GM18499 (cell line): ENCODE measurements at regions not wholly inside any gene's neighbourhood (a gene's known extent, or its start where the extent isn't known, plus 50 kb on each side); places are given as distances from the start of the nearest gene placed in this dataset.

Source experiments
- ATAC-seq: cut with Tn5 transposase; IDR thresholded peaks from one replicate; pipeline ENCODE4 v1.9.1; 2021; ENCODE audit warnings: moderate number of reproducible peaks; ENCODE audit not compliant: insufficient read depth, unreplicated experiment

DNA sequence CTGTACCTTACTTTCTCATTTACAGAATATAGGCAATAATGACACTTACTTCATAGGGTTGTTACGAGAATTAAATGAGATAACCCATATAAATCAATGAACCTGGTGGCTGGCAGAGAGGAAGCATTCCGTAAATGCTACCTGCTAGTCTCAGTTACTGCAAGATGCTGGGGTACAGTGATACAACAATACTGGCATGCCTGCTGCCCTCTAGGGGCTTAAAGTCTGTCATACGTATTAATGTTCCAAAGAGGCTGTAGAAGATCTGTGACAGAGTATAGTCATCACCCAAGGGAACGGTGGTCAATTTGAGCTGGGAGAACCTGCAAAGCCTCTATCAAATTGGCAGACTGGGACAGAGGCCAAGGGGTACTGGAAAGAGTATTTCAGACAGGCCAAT is 421.5 kb downstream of the GPAM start:
- no peak for ATAC-seq

DNA sequence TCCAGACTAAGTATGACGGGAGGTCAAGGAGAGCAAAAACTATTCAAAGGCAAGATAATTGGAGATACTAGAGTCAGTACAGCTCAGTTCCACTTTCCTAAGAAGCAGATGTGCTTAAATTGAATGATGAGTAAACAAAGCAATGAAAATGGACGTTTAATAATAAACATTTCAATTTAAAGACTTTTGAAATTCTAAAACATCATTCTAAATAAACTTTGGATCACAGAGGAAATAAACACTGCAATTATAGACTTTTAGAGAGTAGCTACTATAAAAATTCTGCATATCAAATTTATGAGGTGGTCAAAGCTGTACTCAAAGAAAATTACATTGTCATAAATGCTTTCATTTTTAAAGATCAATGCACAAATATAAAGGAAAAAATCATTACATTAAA is 418.3 kb downstream of the GPAM start:
- no peak for ATAC-seq

DNA sequence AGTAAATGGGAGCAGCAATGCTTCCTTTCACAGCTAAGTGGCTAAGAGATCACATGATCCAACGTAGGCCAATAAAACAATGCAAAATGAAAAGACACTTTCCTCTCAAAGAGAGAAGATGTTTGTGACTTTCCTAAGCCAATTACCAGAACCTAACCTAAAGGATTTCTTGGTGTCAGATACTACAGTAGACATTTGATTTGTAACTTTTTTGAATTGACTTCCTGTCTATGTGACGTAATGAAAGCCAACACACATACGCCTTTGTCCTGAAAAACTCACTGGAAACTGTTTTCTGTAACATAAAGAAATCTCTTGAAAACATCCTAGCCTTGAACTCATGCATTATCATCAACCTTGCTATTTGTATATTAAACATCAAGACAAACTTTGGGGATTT is 417.1 kb downstream of the GPAM start:
- no peak for ATAC-seq

DNA sequence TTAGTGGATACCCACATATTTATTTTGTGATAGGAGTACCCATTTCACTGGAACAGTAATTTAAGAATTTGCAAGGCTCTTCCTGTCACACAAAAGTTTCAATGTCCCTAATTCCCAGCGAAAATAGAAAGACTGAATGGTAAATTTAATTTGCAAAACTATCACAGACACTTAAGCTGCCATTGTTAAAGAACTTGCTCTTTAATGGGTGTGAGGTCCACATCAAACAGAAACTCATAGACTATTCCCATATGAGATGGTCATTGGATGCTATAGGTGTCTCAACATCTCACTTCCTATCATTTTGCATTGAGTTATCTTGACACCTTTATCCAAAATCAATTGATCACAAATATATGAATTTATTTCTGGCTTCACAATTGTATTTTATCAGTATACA is 415.9 kb downstream of the GPAM start:
- ATAC-seq: no peak

DNA sequence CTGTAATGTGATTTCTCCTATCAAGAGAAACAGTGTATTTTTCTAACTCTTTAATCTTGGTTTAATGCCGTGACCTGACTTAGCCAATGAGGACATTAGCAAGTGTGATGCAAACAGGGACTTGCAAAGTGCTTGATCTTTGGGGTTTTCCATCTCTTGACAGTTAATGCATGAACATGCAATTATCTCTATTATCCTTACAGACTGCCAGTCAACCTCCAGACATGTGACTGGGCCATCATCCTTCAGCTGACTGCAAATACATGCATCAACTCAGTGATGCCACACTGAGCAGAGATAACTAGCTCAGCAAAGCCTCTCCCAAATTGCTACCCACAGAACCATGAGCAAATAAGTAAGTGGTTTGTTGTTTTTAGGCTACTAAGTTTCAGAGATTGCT is 409.6 kb downstream of the GPAM start:
- no peak for ATAC-seq

DNA sequence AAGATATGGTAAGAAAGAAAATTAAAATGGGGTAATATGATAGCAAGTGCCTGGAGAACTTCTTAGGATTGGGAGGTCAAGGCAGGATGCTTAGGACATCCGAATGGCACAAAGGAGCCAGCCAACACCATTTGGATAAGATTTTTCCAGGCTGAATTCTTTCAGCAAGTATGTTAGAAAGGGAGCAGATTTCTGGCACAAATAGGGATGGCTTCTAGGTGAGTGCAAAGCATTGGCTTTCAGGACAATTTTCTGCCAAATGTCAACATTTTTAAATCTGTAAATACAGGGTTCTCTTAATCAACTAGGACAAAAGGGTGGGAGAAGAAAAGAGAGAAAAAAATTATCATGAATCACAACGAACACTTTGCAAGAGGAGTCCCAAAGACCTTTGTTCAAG is 409.1 kb downstream of the GPAM start:
- ATAC-seq: no peak

DNA sequence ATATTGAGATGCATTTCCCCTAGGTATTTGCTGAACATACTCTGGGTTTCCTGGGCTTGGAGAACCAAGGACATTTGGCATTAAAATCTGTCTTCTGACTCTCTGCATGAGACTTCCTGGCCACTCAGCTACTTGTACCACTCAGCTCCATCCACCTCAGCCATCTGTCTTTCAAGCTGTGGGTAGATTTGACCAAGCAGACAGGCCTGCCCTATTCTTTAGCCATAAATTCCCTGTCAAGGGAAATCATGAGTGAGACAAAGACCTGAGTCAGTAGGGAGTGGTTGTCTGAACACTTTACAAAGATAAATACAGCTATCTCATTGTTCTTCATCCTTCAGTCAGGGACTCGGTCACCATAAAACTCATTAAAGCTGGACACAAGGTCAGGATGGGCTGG is 399.1 kb downstream of the GPAM start:
- ATAC-seq: no peak

DNA sequence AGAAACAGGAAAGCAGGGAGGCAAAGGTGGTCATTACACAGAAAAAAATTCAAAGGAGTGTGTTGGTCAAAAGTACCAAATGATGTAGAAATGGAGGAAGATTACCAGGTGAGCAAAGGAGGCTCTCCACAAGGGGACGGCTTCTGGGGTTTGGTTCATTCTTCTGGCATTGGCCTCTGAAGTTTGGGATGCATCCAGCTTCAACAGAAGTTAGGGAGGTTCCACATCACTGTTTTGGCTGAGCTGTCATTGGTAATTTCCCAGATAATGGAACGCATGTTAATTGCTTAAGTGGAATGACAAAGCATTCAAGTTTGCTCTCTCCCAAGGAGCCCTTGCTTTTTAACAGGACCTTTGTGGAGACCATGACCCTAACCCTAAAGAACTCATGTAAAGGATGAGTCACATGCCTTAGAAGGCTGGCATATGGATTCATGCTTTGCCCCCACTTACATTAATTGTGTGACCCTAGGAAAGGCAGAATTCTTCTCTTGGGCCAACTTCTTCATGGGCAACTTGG is 398.6 kb downstream of the GPAM start:
- ATAC-seq: no peak

DNA sequence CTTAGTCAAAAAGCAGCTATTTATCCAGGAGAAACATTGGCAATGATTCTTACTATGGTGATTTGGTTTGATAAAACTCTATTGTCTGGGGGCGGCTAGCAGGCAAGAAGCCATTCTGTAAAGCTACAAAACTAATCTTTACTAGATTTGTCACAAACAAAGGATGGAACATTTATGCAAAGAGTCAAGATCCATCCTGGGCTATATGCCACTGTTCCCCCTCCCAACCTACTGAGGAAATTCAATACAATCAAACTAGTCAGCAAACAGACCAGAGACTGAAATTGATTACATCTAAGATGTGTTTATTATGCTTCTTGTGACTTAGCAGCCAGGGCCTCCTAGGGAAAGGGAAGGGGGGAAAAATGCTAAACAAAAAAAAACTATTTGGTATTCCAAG is 397.6 kb downstream of the GPAM start:
- no peak for ATAC-seq

DNA sequence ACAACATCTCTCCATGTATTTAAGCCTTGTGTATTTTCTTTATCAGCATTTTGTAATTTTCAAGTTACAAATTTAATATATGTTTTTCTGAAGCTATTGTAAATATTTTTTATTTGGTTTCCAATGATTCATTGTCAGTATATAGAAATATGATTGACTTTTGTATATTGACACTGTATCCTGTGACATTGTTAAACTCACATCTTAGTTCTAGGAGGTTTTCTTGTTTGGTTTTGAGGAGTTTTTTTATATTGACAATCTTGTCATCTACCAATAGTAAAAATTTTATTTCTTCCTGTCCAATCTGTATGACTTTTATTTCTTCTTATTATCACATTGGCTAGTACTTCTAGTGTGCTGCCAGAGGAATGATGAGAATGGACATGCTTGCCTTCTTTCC is 393.7 kb downstream of the GPAM start:
- no peak for ATAC-seq

DNA sequence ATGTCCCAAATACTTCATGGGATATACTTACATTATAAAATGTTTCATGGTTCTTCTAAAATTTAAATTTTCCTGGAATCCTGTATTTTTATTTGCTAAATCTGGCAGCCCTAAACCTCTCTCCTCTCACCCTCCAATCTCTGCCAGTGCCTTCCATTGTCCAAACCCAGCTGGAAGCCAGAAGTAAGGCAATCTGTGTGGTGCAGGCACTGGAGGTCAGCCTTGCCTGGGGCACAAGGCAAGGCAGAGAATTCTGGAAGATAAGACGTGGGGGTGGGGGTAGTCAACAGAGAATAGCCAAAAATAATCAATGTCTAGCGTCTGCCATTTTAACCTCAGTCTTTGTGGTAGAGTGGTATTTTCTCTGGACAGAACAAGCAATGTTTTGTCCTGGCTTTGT is 381.7 kb downstream of the GPAM start:
- ATAC-seq: no peak

DNA sequence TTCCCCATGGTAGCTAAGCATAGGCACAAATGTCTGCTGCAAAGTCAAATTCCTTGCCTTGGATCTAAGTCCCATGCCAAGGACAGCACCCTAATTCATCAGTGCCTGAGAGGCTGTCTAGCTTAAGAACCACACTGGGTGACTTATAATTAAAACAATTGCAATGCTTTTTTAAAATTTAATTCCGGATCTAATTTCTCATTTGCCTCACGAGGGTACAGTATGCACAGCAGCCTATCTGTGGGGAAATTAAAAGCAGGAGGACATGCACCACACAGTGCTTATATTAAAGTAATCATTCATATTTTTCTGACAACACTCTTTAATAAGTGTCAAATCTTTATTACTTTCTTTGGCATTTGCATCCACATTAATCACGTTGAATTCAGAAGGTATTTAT is 378.8 kb downstream of the GPAM start:
- ATAC-seq: no peak

DNA sequence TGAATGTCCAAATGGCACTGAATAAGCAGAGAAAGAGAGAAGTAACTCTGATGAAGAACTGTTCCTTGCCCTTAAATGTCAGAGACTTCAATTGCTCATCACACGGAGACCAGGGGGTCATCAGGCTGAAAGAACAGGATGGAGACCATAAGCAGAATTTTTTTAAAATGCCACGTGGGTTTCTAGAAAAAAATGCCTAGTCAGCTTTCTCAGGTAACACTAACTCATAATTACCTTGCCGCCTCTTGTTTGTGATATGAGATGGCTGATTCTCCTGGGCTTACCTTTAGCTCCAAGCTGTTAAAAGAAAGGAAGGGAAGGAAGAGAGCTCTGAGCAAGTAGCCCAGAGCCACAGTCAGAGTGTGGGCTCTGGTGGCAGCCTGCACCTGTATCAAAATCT is 372.0 kb downstream of the GPAM start:
- no peak for ATAC-seq

DNA sequence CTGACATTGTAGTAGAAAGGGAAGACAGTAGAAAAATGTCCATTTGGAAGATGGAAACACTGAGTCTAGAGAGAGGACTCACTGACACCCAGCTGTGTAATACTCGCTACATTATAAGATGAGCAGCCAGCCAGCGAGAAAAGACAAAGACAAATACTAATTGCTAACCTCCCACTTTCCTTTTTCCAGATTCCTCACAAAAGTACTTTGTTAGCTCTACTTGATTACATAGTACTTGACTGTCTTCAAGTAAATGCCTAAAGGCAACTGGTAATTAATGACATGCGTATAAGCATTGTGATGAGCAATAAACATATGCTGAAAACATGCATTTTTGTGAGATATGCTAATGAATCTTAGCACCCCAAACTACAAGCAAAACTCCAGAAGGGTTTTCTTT is 363.1 kb downstream of the GPAM start:
- no peak for ATAC-seq

DNA sequence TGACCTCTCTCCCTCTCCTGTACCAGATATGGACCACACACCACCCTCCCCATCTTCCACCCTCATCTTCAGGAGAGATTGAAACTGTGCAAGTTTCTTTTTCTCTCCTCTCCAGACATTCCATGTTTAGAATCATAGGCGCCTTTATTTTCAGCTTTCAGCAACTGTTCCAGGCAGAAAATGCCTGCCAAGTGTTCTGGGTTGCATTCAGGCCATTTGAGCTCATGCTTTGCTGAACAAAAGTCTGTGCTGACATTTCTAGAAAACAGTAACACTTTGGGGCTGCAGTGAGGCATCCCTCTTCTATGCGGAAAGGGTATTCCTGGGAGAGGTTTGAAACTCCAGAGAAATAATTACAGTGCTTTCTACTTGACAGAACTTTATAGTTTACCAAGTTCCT is 361.7 kb downstream of the GPAM start:
- ATAC-seq: no peak

DNA sequence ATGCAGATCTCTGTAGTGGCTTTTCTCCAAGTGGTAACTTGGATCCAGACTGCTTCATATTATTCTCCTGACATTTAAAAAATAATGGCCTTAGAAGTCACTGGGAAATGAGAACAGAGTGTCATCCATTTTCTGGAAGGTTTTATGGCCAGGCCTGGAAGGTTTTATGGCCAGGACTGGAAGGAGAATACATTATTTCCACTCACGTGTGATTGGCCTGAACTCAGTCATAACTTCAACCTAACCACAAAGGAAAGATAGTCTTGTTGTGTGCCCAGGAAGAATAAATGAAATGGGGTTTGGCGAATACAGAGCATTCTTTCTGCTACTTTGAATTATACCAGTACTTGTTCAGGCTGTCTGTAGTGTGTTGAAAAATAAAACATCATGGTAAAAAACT is 360.9 kb downstream of the GPAM start:
- ATAC-seq: no peak

DNA sequence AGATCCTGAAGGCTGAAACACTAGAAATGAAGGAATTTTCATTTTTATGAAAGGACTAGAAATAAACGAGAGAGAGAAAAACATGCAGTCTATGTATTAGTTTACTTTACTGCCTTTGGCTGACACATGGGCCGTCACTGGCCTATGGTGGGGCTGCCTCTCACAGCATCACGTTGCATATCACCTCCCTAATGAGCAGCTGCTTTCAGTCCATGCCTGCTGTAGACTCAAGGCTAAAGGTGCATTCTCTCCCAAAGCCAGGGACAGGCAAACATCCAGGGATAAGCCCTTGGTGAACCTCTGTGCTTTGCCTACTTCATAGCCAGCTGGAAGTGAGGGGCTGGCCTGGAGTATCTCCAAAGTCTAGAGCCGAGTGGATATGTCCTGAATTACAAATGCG is 359.4 kb downstream of the GPAM start:
- no peak for ATAC-seq

DNA sequence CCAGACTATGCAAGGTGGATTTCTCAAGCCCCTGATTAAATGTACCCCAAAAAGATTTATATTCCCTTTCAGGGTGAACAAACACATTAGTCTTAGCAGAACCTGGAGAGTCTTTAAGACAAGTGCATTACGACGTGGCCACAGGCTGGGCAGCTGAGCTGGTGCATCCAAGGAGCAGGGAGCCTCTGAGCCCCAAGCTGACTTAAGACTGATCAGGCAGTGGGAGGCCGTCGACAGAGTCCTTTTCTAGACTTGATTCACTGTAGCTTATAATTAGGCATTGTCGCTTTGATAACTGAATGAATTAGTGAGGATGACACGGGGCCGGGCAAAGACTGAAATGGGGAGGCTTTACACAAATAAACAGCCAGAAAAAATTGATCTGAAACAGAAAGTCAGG is 353.2 kb downstream of the GPAM start:
- ATAC-seq: no peak

DNA sequence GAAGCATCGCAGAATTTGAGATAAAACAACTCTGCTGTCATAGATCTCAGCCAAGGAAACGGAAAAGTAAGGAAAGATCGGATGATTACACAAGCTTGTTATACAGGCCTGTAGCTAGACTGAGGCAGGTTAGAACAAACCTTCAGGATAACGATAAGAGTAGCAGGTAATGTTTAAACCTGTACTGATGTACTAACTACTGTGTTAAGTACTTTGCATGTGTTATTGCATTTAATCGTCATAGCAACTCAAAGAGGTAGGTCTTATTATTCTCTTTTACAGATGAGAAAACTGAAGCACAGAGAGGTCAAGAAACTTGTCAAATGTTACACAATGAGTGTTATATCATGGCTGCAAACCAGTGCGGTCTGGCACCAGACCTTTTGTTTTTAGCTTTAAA is 352.5 kb downstream of the GPAM start:
- ATAC-seq: no peak

DNA sequence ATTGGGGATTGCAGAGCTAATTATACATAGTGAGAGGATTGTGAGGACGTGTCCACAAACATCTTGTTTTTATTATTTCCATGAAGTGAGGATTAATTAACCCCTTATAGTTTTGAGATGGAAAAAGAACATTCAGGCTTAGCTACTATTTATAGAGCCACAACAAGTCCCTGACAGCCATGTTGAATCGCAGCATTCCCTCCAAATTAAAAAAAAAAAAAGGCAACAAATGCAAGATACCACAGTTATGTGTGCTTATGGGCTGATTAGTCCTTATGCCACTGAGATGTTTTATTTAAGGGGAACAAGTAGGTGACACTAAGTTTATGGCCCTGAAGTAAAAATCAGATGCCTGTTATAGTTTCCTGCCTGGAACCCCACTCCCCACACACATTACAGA is 350.3 kb downstream of the GPAM start:
- ATAC-seq: no peak

DNA sequence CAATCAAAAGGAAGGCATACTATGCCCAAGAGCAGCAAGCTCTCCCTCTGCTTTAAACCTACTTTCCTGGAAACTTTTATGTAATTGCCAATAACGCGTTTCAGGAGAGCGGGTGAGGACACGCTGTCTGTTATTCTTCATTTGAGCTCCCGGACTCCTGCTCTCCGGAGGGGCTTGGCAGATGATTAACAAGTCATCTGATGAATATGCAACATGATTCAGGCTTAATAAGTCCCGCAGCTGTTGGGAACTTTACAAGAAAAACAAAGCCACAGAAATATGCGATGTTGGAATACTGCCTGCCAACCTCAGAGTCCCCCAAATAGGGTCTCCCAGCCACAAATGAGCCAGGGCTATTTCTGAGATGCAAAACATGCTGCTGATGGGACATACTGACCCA is 348.0 kb downstream of the GPAM start:
- no peak for ATAC-seq

DNA sequence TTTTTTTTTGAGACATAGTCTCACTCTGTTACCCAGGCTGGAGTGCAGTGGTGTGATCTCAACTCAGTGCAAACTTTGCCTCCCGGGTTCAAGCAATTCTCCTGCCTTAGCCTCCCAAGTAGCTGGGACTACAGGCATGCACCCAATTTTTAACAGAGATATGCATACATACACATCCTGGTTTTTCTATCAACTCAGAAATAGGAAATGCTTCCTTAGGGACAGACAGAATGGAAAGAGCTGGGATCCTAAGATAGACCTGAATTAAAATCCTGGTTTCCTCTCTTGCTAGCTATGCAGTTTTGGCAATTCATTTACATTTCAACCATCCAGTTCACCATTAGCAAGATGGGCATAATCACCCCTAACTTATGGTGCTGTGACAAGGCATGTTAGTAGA is 347.5 kb downstream of the GPAM start:
- ATAC-seq: no peak

DNA sequence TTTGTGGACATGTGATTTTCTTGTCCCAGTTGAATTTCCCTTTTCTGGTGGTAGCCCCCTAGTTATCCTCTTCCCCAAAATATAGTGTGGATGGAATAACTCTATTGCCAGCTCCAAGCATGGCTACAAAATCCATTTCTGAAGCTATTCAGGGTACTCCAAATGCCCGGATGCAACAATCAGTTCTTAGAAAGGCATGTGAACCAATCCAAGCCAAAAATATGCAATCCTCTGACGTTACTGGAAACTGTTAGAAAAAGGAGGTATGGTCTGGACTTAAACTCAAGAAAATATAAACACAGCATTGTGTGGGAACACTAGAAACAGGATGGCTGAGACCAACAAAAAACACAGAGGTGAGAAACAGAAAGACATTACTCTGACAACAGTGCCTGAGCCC is 347.0 kb downstream of the GPAM start:
- ATAC-seq: no peak
